PFSK-1 (cell line): ENCODE measurements at regions not wholly inside any gene's neighbourhood (a gene's known extent, or its start where the extent isn't known, plus 50 kb on each side); places are given as distances from the start of the nearest gene placed in this dataset.

Experiments
- FOXP2 ChIP-seq: optimal IDR thresholded peaks from 2 replicates; pipeline ENCODE3; 2011; ENCODE audit warnings: borderline replicate concordance, control low read depth, inconsistent platforms; ENCODE audit not compliant: insufficient read depth; ENCODE audit errors: extremely low read length, extremely low read depth
- POLR2AphosphoS5 ChIP-seq: IDR thresholded peaks from 2 replicates; pipeline ENCODE4 v1.6.1; 2012; ENCODE audit warnings: low read depth, mild to moderate bottlenecking, control low read depth, low read length, moderate library complexity
- REST ChIP-seq, 2 experiments: IDR thresholded peaks; 2 replicates each; pipeline versions ENCODE4 v1.6.1 to v1.8.0; 2011 to 2012; ENCODE audit warnings: low read depth in 2 of 2, low read length in 2 of 2, control low read depth in 1 of 2, inconsistent platforms in 1 of 2, mild to moderate bottlenecking in 1 of 2, moderate library complexity in 1 of 2; ENCODE audit not compliant: insufficient read depth in 1 of 2
- SIN3A ChIP-seq: IDR thresholded peaks from 2 replicates; pipeline ENCODE4 v1.6.1; 2012; ENCODE audit warnings: mild to moderate bottlenecking, low read length, moderate library complexity, borderline replicate concordance; ENCODE audit not compliant: insufficient read depth
- TAF1 ChIP-seq: IDR thresholded peaks from 2 replicates; pipeline ENCODE4 v1.6.1; 2012; ENCODE audit warnings: low read length, control low read depth, borderline replicate concordance; ENCODE audit not compliant: insufficient read depth

GRCh38 chr9:117549444-117549843 lies 134.6 kb upstream of the ASTN2 start:
- no peak for TF ChIP-seq FOXP2
- no peak for TF ChIP-seq SIN3A
- no peak for TF ChIP-seq REST (IDR thresholded peaks at IDR 0.05; ENCODE audit: insufficient read depth in 1 of 2, low read depth in 2 of 2, low read length in 2 of 2)
- no peak for TF ChIP-seq POLR2AphosphoS5
- no peak for TF ChIP-seq TAF1

GRCh38 chr9:117548556-117548955 lies 133.7 kb upstream of the ASTN2 start:
- TF ChIP-seq SIN3A (no peak), POLR2AphosphoS5 (no peak), TAF1 (no peak), FOXP2 (no peak), REST (IDR thresholded peaks at IDR 0.05; ENCODE audit: insufficient read depth in 1 of 2, low read depth in 2 of 2, low read length in 2 of 2) (no peak)

- no peak for TF ChIP-seq FOXP2
These were observed 133.0 kb upstream of the ASTN2 start for GRCh38 chr9:117547904-117548303.

GRCh38 chr9:117546894-117547678 lies 132.2 kb upstream of the ASTN2 start:
- TF ChIP-seq POLR2AphosphoS5: no peak
- TF ChIP-seq SIN3A: no peak
- no peak for TF ChIP-seq TAF1
- no peak for TF ChIP-seq REST (IDR thresholded peaks at IDR 0.05; ENCODE audit: insufficient read depth in 1 of 2, low read depth in 2 of 2, low read length in 2 of 2)
- no peak for TF ChIP-seq FOXP2

- TF ChIP-seq FOXP2 (no peak), TAF1 (no peak), SIN3A (no peak), REST (IDR thresholded peaks at IDR 0.05; ENCODE audit: insufficient read depth in 1 of 2, low read depth in 2 of 2, low read length in 2 of 2) (no peak), POLR2AphosphoS5 (no peak)
These were observed 131.0 kb upstream of the ASTN2 start for GRCh38 chr9:117545846-117546245.

- TF ChIP-seq FOXP2 (no peak), POLR2AphosphoS5 (no peak), SIN3A (no peak), REST (IDR thresholded peaks at IDR 0.05; ENCODE audit: insufficient read depth in 1 of 2, low read depth in 2 of 2, low read length in 2 of 2) (no peak), TAF1 (no peak)
These were observed 128.2 kb upstream of the ASTN2 start for GRCh38 chr9:117543089-117543488.
